ENCODE measurements at regions not wholly inside any gene's neighbourhood (a gene's known extent, or its start where the extent isn't known, plus 50 kb on each side); places are given as distances from the start of the nearest gene placed in this dataset.

DNA sequence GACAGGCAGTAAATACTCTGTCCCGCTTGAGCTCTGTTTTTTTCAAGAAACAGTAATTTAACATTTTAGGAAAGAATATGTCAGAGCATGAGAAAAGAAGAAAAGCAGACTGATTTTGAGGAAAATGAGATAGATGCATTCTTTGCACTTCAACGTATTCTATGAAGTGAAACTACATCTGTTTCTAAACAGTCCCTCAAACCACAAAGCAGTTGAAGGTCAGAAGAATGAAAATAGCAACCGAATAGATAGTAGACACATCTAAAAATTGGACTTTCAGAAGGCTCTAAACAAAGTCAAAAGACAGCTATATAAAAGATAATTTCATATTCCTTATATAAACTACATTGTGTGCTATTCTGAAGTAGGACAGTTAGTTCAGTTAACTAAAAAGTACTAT, 172.6 kb upstream of the LRRC3B start:
- POLR2A ChIA-PET (ENCODE audit: unreplicated experiment): no interaction called here
- no peak for ATAC-seq
- H2AFZ ChIP-seq (ENCODE audit: low read length): no peak overlapping the region

DNA sequence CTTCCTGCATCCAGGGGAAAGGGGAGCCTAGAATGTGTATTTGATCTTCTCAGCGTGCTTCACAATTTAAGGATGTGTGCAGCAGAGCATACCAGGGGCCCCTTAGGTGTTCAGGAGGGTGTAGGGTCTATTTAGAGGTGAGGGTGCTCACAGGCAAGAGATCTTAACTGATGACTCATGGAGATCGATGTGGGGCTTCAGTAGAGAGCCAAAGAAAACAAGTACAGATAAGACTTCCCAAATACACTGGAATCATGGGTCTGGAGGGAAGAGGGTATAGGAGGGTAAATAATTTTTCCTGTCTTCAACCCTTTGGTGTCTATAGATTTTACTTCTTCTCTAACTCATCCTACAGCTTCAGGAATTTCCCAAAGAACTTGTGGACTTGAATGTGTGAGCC, 170.2 kb upstream of the LRRC3B start:
- no peak overlapping the region for H3K4me2 ChIP-seq (ENCODE audit: low read length)
- H3K27me3 ChIP-seq (ENCODE audit: low read length): no peaks in the 10 kb centered on the region
- H4K20me1 ChIP-seq (ENCODE audit: low read length): no peaks in the 10 kb centered on the region
- no peak overlapping the region for H3K9ac ChIP-seq (ENCODE audit: low read length)
- BruUV-seq (replicated peaks): no TSS peak
- intact Hi-C loops (cut with micrococcal nuclease): no loop called here
- CTCF ChIA-PET: no interaction called here
- H3K27ac ChIP-seq (ENCODE audit: low read length): no peak overlapping the region
- H3K36me3 ChIP-seq (ENCODE audit: low read depth, low read length): no peaks in the 10 kb centered on the region
- H3K4me1 ChIP-seq (ENCODE audit: insufficient read depth, low read length): no peaks in the 10 kb centered on the region
- no peak for TF ChIP-seq EZH2phosphoT487 (IDR thresholded peaks at IDR 0.05; ENCODE audit: borderline replicate concordance, low read length)
- TF ChIP-seq EZH2 (IDR thresholded peaks at IDR 0.05; ENCODE audit: low read length, unreplicated experiment): no peak
- TF ChIP-seq, protein P1, sequence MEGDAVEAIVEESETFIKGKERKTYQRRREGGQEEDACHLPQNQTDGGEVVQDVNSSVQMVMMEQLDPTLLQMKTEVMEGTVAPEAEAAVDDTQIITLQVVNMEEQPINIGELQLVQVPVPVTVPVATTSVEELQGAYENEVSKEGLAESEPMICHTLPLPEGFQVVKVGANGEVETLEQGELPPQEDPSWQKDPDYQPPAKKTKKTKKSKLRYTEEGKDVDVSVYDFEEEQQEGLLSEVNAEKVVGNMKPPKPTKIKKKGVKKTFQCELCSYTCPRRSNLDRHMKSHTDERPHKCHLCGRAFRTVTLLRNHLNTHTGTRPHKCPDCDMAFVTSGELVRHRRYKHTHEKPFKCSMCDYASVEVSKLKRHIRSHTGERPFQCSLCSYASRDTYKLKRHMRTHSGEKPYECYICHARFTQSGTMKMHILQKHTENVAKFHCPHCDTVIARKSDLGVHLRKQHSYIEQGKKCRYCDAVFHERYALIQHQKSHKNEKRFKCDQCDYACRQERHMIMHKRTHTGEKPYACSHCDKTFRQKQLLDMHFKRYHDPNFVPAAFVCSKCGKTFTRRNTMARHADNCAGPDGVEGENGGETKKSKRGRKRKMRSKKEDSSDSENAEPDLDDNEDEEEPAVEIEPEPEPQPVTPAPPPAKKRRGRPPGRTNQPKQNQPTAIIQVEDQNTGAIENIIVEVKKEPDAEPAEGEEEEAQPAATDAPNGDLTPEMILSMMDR (conservative IDR thresholded peaks at IDR 0.05; ENCODE audit: low read depth, low read length): no peak
- H3K79me2 ChIP-seq (ENCODE audit: low read length): no peaks in the 10 kb centered on the region
- ATAC-seq (no peak), DNase-seq (no peak)
- no peaks in the 10 kb centered on the region for H3K9me2 ChIP-seq (replicated peaks; ENCODE audit: low read length)
- no peaks in the 10 kb centered on the region for H3F3A ChIP-seq (ENCODE audit: low read length, unreplicated experiment)
- peaks cover 30% of the 10 kb centered on the region for H3K9me3 ChIP-seq (ENCODE audit: low read length)
- no peak overlapping the region for H2AFZ ChIP-seq (ENCODE audit: low read length)
- POLR2A ChIA-PET (ENCODE audit: unreplicated experiment): no interaction called here
- no peak overlapping the region for H3K4me3 ChIP-seq (ENCODE audit: low read length)

More for the DNA sequence above, 172.6 kb upstream of the LRRC3B start:
- intact Hi-C loops (cut with micrococcal nuclease): no loop called here
- Histone ChIP-seq H3K79me2 (ENCODE audit: low read length) (no peaks in the 10 kb centered on the region), H3F3A (ENCODE audit: low read length, unreplicated experiment) (no peaks in the 10 kb centered on the region), H3K9me3 (ENCODE audit: low read length) (peaks cover 17% of the 10 kb centered on the region), H3K4me1 (ENCODE audit: insufficient read depth, low read length) (no peaks in the 10 kb centered on the region), H3K27ac (ENCODE audit: low read length) (no peak overlapping the region), H3K4me3 (ENCODE audit: low read length) (no peak overlapping the region), H3K9ac (ENCODE audit: low read length) (no peak overlapping the region), H3K36me3 (ENCODE audit: low read depth, low read length) (no peaks in the 10 kb centered on the region), H3K9me2 (replicated peaks; ENCODE audit: low read length) (no peaks in the 10 kb centered on the region), H3K27me3 (ENCODE audit: low read length) (no peaks in the 10 kb centered on the region), H4K20me1 (ENCODE audit: low read length) (no peaks in the 10 kb centered on the region), H3K4me2 (ENCODE audit: low read length) (no peak overlapping the region)
- no peak for DNase-seq
- no TSS peak for BruUV-seq (replicated peaks)
- CTCF ChIA-PET: no interaction called here
- TF ChIP-seq EZH2phosphoT487 (IDR thresholded peaks at IDR 0.05; ENCODE audit: borderline replicate concordance, low read length) (no peak), EZH2 (IDR thresholded peaks at IDR 0.05; ENCODE audit: low read length, unreplicated experiment) (no peak)
- TF ChIP-seq, protein P1 (conservative IDR thresholded peaks at IDR 0.05; ENCODE audit: low read depth, low read length): no peak

DNA sequence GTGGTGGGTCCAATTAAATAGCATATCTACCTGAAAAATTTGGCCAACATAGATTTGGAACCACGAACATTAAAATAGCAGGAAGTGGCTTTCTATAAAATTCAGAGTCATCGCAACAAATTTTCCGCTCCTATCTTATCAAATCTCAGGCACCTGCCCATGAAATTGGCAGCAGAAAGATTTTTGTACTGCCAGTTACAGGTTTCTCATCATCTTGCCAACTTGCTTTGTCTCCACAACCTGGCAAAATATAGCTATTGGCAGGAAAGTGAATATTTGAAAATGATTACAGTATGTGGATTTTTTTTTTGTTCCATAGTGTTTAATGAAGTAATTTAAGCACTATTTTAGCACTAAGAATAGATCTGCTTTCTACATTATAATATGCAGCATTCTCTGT, 161.6 kb upstream of the LRRC3B start:
- H3K4me3 ChIP-seq (ENCODE audit: low read length): no peak overlapping the region
- BruUV-seq (replicated peaks): no TSS peak
- ChIA-PET POLR2A (ENCODE audit: unreplicated experiment) (no interaction called here), CTCF (no interaction called here)
- no peaks in the 10 kb centered on the region for H3K36me3 ChIP-seq (ENCODE audit: low read depth, low read length)
- DNase-seq (no peak), ATAC-seq (no peak)
- no peak overlapping the region for H3K27ac ChIP-seq (ENCODE audit: low read length)
- intact Hi-C loops (cut with micrococcal nuclease): no loop called here
- H4K20me1 ChIP-seq (ENCODE audit: low read length): no peaks in the 10 kb centered on the region
- no peak overlapping the region for H3K9ac ChIP-seq (ENCODE audit: low read length)
- H3K79me2 ChIP-seq (ENCODE audit: low read length): no peaks in the 10 kb centered on the region
- H3K4me2 ChIP-seq (ENCODE audit: low read length): no peak overlapping the region
- H2AFZ ChIP-seq (ENCODE audit: low read length): no peak overlapping the region
- peaks cover 40% of the 10 kb centered on the region for H3K9me3 ChIP-seq (ENCODE audit: low read length)
- H3F3A ChIP-seq (ENCODE audit: low read length, unreplicated experiment): no peaks in the 10 kb centered on the region
- H3K4me1 ChIP-seq (ENCODE audit: insufficient read depth, low read length): no peaks in the 10 kb centered on the region
- no peaks in the 10 kb centered on the region for H3K9me2 ChIP-seq (replicated peaks; ENCODE audit: low read length)
- no peaks in the 10 kb centered on the region for H3K27me3 ChIP-seq (ENCODE audit: low read length)
- TF ChIP-seq EZH2 (IDR thresholded peaks at IDR 0.05; ENCODE audit: low read length, unreplicated experiment) (no peak), EZH2phosphoT487 (IDR thresholded peaks at IDR 0.05; ENCODE audit: borderline replicate concordance, low read length) (no peak)
- TF ChIP-seq, protein P1 (conservative IDR thresholded peaks at IDR 0.05; ENCODE audit: low read depth, low read length): no peak
